ENCODE measurements at regions not wholly inside any gene's neighbourhood (a gene's known extent, or its start where the extent isn't known, plus 50 kb on each side); places are given as distances from the start of the nearest gene placed in this dataset.

- Histone ChIP-seq H3K27me3 (no peaks in the 10 kb centered on the region), H3K9me3 (no peaks in the 10 kb centered on the region), H3K4me3 (no peak overlapping the region), H3K36me3 (no peaks in the 10 kb centered on the region), H3K4me1 (ENCODE audit: insufficient read depth) (peaks cover 12% of the 10 kb centered on the region), H3K27ac (no peak overlapping the region)
- 26 to 34% (median 32%) methylated on average over 18 of the region's 18 CpGs for WGBS, 3 donors
- intact Hi-C loops (cut with DNase I) = no loop called here
- DNase-seq = peak; percentile 49 to 80 (median 62)
- TF ChIP-seq EP300 (IDR thresholded peaks at IDR 0.05) (no peak), POLR2A (IDR thresholded peaks at IDR 0.05) (no peak)
- TF ChIP-seq, protein P1, sequence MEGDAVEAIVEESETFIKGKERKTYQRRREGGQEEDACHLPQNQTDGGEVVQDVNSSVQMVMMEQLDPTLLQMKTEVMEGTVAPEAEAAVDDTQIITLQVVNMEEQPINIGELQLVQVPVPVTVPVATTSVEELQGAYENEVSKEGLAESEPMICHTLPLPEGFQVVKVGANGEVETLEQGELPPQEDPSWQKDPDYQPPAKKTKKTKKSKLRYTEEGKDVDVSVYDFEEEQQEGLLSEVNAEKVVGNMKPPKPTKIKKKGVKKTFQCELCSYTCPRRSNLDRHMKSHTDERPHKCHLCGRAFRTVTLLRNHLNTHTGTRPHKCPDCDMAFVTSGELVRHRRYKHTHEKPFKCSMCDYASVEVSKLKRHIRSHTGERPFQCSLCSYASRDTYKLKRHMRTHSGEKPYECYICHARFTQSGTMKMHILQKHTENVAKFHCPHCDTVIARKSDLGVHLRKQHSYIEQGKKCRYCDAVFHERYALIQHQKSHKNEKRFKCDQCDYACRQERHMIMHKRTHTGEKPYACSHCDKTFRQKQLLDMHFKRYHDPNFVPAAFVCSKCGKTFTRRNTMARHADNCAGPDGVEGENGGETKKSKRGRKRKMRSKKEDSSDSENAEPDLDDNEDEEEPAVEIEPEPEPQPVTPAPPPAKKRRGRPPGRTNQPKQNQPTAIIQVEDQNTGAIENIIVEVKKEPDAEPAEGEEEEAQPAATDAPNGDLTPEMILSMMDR (IDR thresholded peaks at IDR 0.05) = no peak
Observed at GRCh38 chr5:160175438-160176218, 53.7 kb upstream of the FABP6 start.

DNA sequence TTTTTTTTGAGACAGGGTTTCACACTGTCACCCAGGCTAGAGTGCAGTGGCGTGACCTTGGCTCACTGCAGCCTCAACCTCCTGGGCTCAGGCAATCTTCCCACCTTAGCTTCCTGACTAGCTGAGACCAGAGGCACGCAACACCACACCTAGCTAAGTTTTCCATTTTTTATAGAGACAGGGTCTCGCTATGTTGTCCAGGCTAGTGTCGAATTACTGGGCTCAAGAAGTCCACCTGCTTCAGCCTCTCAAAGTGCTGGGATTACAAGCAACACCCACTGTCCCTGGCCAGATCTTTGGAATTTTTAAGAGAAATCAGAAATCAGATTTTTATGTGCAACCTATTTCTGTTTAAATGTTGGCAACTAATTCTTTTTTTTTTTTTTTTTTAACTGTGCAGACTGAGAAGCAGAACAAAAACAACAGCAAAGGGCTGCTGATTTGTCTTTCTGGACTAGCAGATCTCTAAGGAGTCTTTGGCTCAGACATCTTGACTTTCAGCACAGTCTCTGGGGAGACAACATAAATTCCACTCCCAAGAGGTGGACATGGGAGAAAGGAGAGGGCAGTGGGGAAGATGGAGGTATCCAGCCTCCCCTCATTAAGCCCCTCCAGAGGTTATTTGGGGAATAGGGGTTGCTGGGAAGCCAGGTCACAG lies 54.4 kb upstream of the FABP6 start:
- Histone ChIP-seq H3K27me3 (no peaks in the 10 kb centered on the region), H3K4me1 (ENCODE audit: insufficient read depth) (peaks cover 15% of the 10 kb centered on the region), H3K9me3 (no peaks in the 10 kb centered on the region), H3K27ac (no peak overlapping the region), H3K4me3 (no peak overlapping the region), H3K36me3 (no peaks in the 10 kb centered on the region)
- no peak for DNase-seq
- TF ChIP-seq EP300 (IDR thresholded peaks at IDR 0.05) (no peak), POLR2A (IDR thresholded peaks at IDR 0.05) (no peak)
- TF ChIP-seq, protein P1 (IDR thresholded peaks at IDR 0.05) = no peak
- WGBS, 3 donors = 77 to 85% (median 81%) methylated on average over 4 of the region's 4 CpGs
- intact Hi-C loops (cut with DNase I) = no loop called here

GRCh38 chr5:160174290-160174689 lies 55.0 kb upstream of the FABP6 start:
- intact Hi-C loops (cut with DNase I) = no loop called here
- Histone ChIP-seq H3K27me3 (no peaks in the 10 kb centered on the region), H3K4me1 (ENCODE audit: insufficient read depth) (peaks cover 19% of the 10 kb centered on the region), H3K9me3 (no peaks in the 10 kb centered on the region), H3K4me3 (no peak overlapping the region), H3K36me3 (no peaks in the 10 kb centered on the region), H3K27ac (no peak overlapping the region)
- 86 to 87% (median 87%) methylated on average over 5 of the region's 5 CpGs for WGBS, 3 donors
- TF ChIP-seq EP300 (IDR thresholded peaks at IDR 0.05) (no peak), POLR2A (IDR thresholded peaks at IDR 0.05) (no peak)
- TF ChIP-seq, protein P1 (IDR thresholded peaks at IDR 0.05) = no peak
- DNase-seq = no peak

- Histone ChIP-seq H3K4me3 (no peak overlapping the region), H3K27ac (no peak overlapping the region), H3K27me3 (no peaks in the 10 kb centered on the region), H3K9me3 (no peaks in the 10 kb centered on the region), H3K4me1 (ENCODE audit: insufficient read depth) (peaks cover 26% of the 10 kb centered on the region), H3K36me3 (no peaks in the 10 kb centered on the region)
- TF ChIP-seq EP300 (IDR thresholded peaks at IDR 0.05) = no peak
- TF ChIP-seq, protein P1 (IDR thresholded peaks at IDR 0.05) = no peak
- no peak for TF ChIP-seq POLR2A (IDR thresholded peaks at IDR 0.05)
- 57 to 69% (median 64%) methylated on average over 2 of the region's 2 CpGs for WGBS, 3 donors
- intact Hi-C loops (cut with DNase I) = no loop called here
- no peak for DNase-seq
Observed at GRCh38 chr5:160171666-160172065, 52.4 kb upstream of the PWWP2A start.
